ENCODE measurements at regions not wholly inside any gene's neighbourhood (a gene's known extent, or its start where the extent isn't known, plus 50 kb on each side); places are given as distances from the start of the nearest gene placed in this dataset.

GRCh38 chr3:194009892-194010533 lies 125.9 kb upstream of the HES1 start:
- no peak for DNase-seq (ENCODE audit: low read depth in 2 of 2)

GRCh38 chr3:194011807-194012206 lies 124.1 kb upstream of the HES1 start:
- no peak for DNase-seq (ENCODE audit: low read depth in 2 of 2)

- no peak for DNase-seq (ENCODE audit: low read depth in 2 of 2)
Measured at GRCh38 chr3:194013928-194014327, 122.0 kb upstream of the HES1 start.

- DNase-seq (ENCODE audit: low read depth in 2 of 2), result no peak
Measured at GRCh38 chr3:194014756-194015155, 121.2 kb upstream of the HES1 start.

- DNase-seq (ENCODE audit: low read depth in 2 of 2), result no peak
Measured at GRCh38 chr3:194019398-194020165, 116.4 kb upstream of the HES1 start.

GRCh38 chr3:194022052-194022451 lies 113.9 kb upstream of the HES1 start:
- DNase-seq (ENCODE audit: low read depth in 2 of 2), result no peak

GRCh38 chr3:194022816-194023215 lies 113.1 kb upstream of the HES1 start:
- DNase-seq (ENCODE audit: low read depth in 2 of 2), result no peak

- no peak for DNase-seq (ENCODE audit: low read depth in 2 of 2)
Measured at GRCh38 chr3:194023501-194024280, 112.3 kb upstream of the HES1 start.

- no peak for DNase-seq (ENCODE audit: low read depth in 2 of 2)
Measured at GRCh38 chr3:194025119-194025518, 110.8 kb upstream of the HES1 start.

- DNase-seq (ENCODE audit: low read depth in 2 of 2), result no peak
Measured at GRCh38 chr3:194025951-194026350, 110.0 kb upstream of the HES1 start.

GRCh38 chr3:194028434-194029004 lies 107.4 kb upstream of the HES1 start:
- no peak for DNase-seq (ENCODE audit: low read depth in 2 of 2)

- DNase-seq (ENCODE audit: low read depth in 2 of 2), result no peak
Measured at GRCh38 chr3:194029846-194030245, 106.1 kb upstream of the HES1 start.

- no peak for DNase-seq (ENCODE audit: low read depth in 2 of 2)
Measured at GRCh38 chr3:194030372-194030771, 105.6 kb upstream of the HES1 start.

- DNase-seq (ENCODE audit: low read depth in 2 of 2), result no peak
Measured at GRCh38 chr3:194031349-194031748, 104.6 kb upstream of the HES1 start.

GRCh38 chr3:194031867-194032635 lies 103.9 kb upstream of the HES1 start:
- no peak for DNase-seq (ENCODE audit: low read depth in 2 of 2)

- no peak for DNase-seq (ENCODE audit: low read depth in 2 of 2)
Measured at GRCh38 chr3:194032828-194033435, 103.0 kb upstream of the HES1 start.

- no peak for DNase-seq (ENCODE audit: low read depth in 2 of 2)
Measured at GRCh38 chr3:194034346-194035336, 101.3 kb upstream of the HES1 start.

GRCh38 chr3:194035406-194036138 lies 100.4 kb upstream of the HES1 start:
- no peak for DNase-seq (ENCODE audit: low read depth in 2 of 2)

GRCh38 chr3:194036842-194037241 lies 99.1 kb upstream of the HES1 start:
- no peak for DNase-seq (ENCODE audit: low read depth in 2 of 2)
